SK-N-SH (cell line): ENCODE measurements at regions not wholly inside any gene's neighbourhood (a gene's known extent, or its start where the extent isn't known, plus 50 kb on each side); places are given as distances from the start of the nearest gene placed in this dataset.

Experiments
- CTCF ChIA-PET: fragments of 300-600, 350-600 bp; formaldehyde crosslinking; extraction: SDS; loops from one replicate; lab custom pipeline; 2021; lab: Yijun Ruan, JAX
- POLR2A ChIA-PET: fragments of 350-600 bp; sonication (Branson Sonifier 250); formaldehyde crosslinking; extraction: SDS; loops from one replicate; lab custom pipeline; 2020; ENCODE audit warnings: antibody characterized with exemption, inconsistent platforms; lab: Yijun Ruan, JAX
- DNase-seq: peaks from one replicate; pipeline ENCODE4 v3.0.0; 2012
- H2AFZ ChIP-seq: fragments of 200-600 bp; sonication (generic); 2 replicates; pipeline ENCODE4 v1.8.1; 2016; ENCODE audit warnings: antibody characterized with exemption, mild to moderate bottlenecking, low read depth
- H3F3A ChIP-seq: fragments of 200-600 bp; sonication (generic); replicated peaks from 2 replicates; pipeline ENCODE3; 2016; ENCODE audit warnings: antibody characterized with exemption, mild to moderate bottlenecking; ENCODE audit not compliant: insufficient read depth
- H3K27ac ChIP-seq, 2 experiments: fragments of 200-500 bp in 1 of 2; fragments of 200-600 bp in 1 of 2; sonication (Bioruptor generic) in 1 of 2; sonication (generic), shearing (Covaris generic) in 1 of 2; 2 replicates each; pipeline versions ENCODE4 v1.5.1 to v1.6.1; 2014 to 2016; ENCODE audit warnings: low read depth in 2 of 2, inconsistent platforms in 1 of 2, low read length in 1 of 2, mild to moderate bottlenecking in 1 of 2, mixed read lengths in 1 of 2
- H3K27me3 ChIP-seq: fragments of 200-600 bp; sonication (generic), shearing (Covaris generic); 2 replicates; pipeline ENCODE4 v1.6.1; 2016; ENCODE audit warnings: mixed run types; ENCODE audit not compliant: insufficient read depth
- H3K36me3 ChIP-seq, 2 experiments: fragments of 200-500 bp in 1 of 2; fragments of 200-600 bp in 1 of 2; sonication (Bioruptor generic) in 1 of 2; sonication (generic) in 1 of 2; replicated peaks in 1 of 2; 2 replicates each; pipeline versions ENCODE3 to v1.5.1; 2014 to 2016; ENCODE audit warnings: low read length in 1 of 2, mild to moderate bottlenecking in 1 of 2; ENCODE audit not compliant: insufficient read depth in 2 of 2, control insufficient read depth in 1 of 2
- H3K4me1 ChIP-seq, 2 experiments: fragments of 200-500 bp in 1 of 2; fragments of 200-600 bp in 1 of 2; sonication (Bioruptor generic) in 1 of 2; sonication (generic), shearing (Covaris generic) in 1 of 2; 2 replicates each; pipeline versions ENCODE4 v1.5.1 to v1.6.1; 2014 to 2016; ENCODE audit warnings: low read depth in 1 of 2, low read length in 1 of 2, mixed run types in 1 of 2; ENCODE audit not compliant: insufficient read depth in 2 of 2, control insufficient read depth in 1 of 2
- H3K4me2 ChIP-seq: fragments of 200-600 bp; sonication (generic), shearing (Covaris generic); 2 replicates; pipeline ENCODE4 v1.6.1; 2017; ENCODE audit warnings: mixed run types
- H3K4me3 ChIP-seq, 2 experiments: fragments of 200-500 bp in 1 of 2; fragments of 200-600 bp in 1 of 2; sonication (Bioruptor generic) in 1 of 2; sonication (generic), shearing (Covaris generic) in 1 of 2; 2 replicates each; pipeline versions ENCODE4 v1.5.1 to v1.8.1; 2014 to 2016; ENCODE audit warnings: low read depth in 2 of 2, inconsistent platforms in 1 of 2, low read length in 1 of 2, mild to moderate bottlenecking in 1 of 2, mixed read lengths in 1 of 2, moderate library complexity in 1 of 2
- H3K79me2 ChIP-seq: fragments of 200-600 bp; sonication (generic); 2 replicates; pipeline ENCODE4 v1.8.1; 2017; ENCODE audit warnings: mild to moderate bottlenecking; ENCODE audit not compliant: insufficient read depth
- H3K9ac ChIP-seq: fragments of 200-600 bp; sonication (generic); 2 replicates; pipeline ENCODE4 v1.6.1; 2017; ENCODE audit warnings: mixed run types
- H3K9me2 ChIP-seq: fragments of 200-600 bp; sonication (generic); 2 replicates; pipeline ENCODE4 v1.6.1; 2017; ENCODE audit warnings: mixed run types
- H3K9me3 ChIP-seq: fragments of 200-600 bp; sonication (generic); 2 replicates; pipeline ENCODE4 v1.6.1; 2017; ENCODE audit warnings: mixed run types, mild to moderate bottlenecking, moderate library complexity
- H4K20me1 ChIP-seq: fragments of 200-600 bp; sonication (generic); 2 replicates; pipeline ENCODE4 v1.6.1; 2017; ENCODE audit warnings: mild to moderate bottlenecking, mixed run types; ENCODE audit not compliant: insufficient read depth
- ELF1 ChIP-seq: IDR thresholded peaks from 2 replicates; pipeline ENCODE4 v1.4.0; 2012
- EZH2phosphoT487 ChIP-seq: fragments of 200-600 bp; sonication (generic); IDR thresholded peaks from 2 replicates; pipeline ENCODE4 v1.6.1; 2017; ENCODE audit warnings: low read depth, mixed run types, mild to moderate bottlenecking, antibody characterized with exemption, moderate library complexity, borderline replicate concordance
- FOXJ3 ChIP-seq: sonication (generic); formaldehyde crosslinking; IDR thresholded peaks from 2 replicates; pipeline ENCODE4 v1.5.1; 2020; ENCODE audit warnings: mild to moderate bottlenecking, missing genetic modification reagents
- MEF2A ChIP-seq: IDR thresholded peaks from 2 replicates; pipeline ENCODE4 v1.4.0; 2012; ENCODE audit warnings: low read depth, borderline replicate concordance
- NFIC ChIP-seq: IDR thresholded peaks from 2 replicates; pipeline ENCODE4 v1.4.0; 2012; ENCODE audit warnings: borderline replicate concordance
- PBX3 ChIP-seq: IDR thresholded peaks from 2 replicates; pipeline ENCODE4; 2012
- POLR2AphosphoS5 ChIP-seq: IDR thresholded peaks from 2 replicates; pipeline ENCODE4 v1.6.1; 2012; ENCODE audit warnings: low read depth, low read length
- RCOR1 ChIP-seq: fragments of 150-350 bp; IDR thresholded peaks from 2 replicates; pipeline ENCODE4 v1.6.1; 2017; ENCODE audit warnings: antibody characterized with exemption, low read length
- REST ChIP-seq: IDR thresholded peaks from 2 replicates; pipeline ENCODE4 v1.6.1; 2012; ENCODE audit warnings: mild to moderate bottlenecking, low read depth, low read length, moderate library complexity
- RFX5 ChIP-seq: IDR thresholded peaks from 2 replicates; pipeline ENCODE4 v1.6.1; 2012; ENCODE audit warnings: mild to moderate bottlenecking, improper control_type of control experiment, low read length
- RXRA ChIP-seq: IDR thresholded peaks from 2 replicates; pipeline ENCODE4 v1.4.0; 2012; ENCODE audit warnings: low read depth, mild to moderate bottlenecking, borderline replicate concordance
- SMC3 ChIP-seq: IDR thresholded peaks from 2 replicates; pipeline ENCODE4 v1.6.1; 2012; ENCODE audit warnings: low read depth, low read length, improper control_type of control experiment
- TAF1 ChIP-seq: IDR thresholded peaks from 2 replicates; pipeline ENCODE4 v1.6.1; 2012; ENCODE audit warnings: low read depth, mild to moderate bottlenecking, low read length, moderate library complexity, borderline replicate concordance
- TCF12 ChIP-seq: IDR thresholded peaks from 2 replicates; pipeline ENCODE4 v1.4.0; 2012
- TEAD4 ChIP-seq: IDR thresholded peaks from 2 replicates; pipeline ENCODE4 v1.4.0; 2012; ENCODE audit warnings: mild to moderate bottlenecking, borderline replicate concordance; ENCODE audit not compliant: insufficient read depth
- USF2 ChIP-seq: fragments of 150-350 bp; IDR thresholded peaks from 2 replicates; pipeline ENCODE4 v1.6.1; 2017; ENCODE audit warnings: antibody characterized with exemption, low read length, low read depth, borderline replicate concordance
- YY1 ChIP-seq: IDR thresholded peaks from 2 replicates; pipeline ENCODE4 v1.4.0; 2012; ENCODE audit warnings: low read depth, mild to moderate bottlenecking

- TF ChIP-seq SMC3 (no peak), RXRA (no peak)
Observed at GRCh38 chr2:210818473-210818872, 262.1 kb downstream of the CPS1 start (continued).

GRCh38 chr2:210833403-210833802 is 277.0 kb downstream of the CPS1 start:
- CTCF ChIA-PET, result no interaction called here
- Histone ChIP-seq H3K79me2 (no peaks in the 10 kb centered on the region), H3F3A (no peaks in the 10 kb centered on the region), H3K4me1 (no peaks in the 10 kb centered on the region), H3K36me3 (no peaks in the 10 kb centered on the region), H2AFZ (no peak overlapping the region), H4K20me1 (no peaks in the 10 kb centered on the region), H3K4me2 (no peak overlapping the region), H3K9ac (no peak overlapping the region), H3K4me3 (no peak overlapping the region), H3K9me2 (no peaks in the 10 kb centered on the region), H3K27ac (no peak overlapping the region), H3K9me3 (no peaks in the 10 kb centered on the region), H3K27me3 (no peaks in the 10 kb centered on the region)
- POLR2A ChIA-PET, result no interaction called here
- no peak for TF ChIP-seq PBX3
- no peak for TF ChIP-seq FOXJ3 (CRISPR knock-in tag)
- TF ChIP-seq RCOR1, result no peak
- TF ChIP-seq TEAD4, result no peak
- TF ChIP-seq TCF12, result no peak
- no peak for TF ChIP-seq USF2
- TF ChIP-seq TAF1, result no peak
- TF ChIP-seq YY1, result no peak
- TF ChIP-seq RXRA, result no peak
- TF ChIP-seq REST, result no peak
- no peak for TF ChIP-seq NFIC
- no peak for TF ChIP-seq RFX5
- no peak for TF ChIP-seq ELF1
- TF ChIP-seq POLR2AphosphoS5, result no peak
- no peak for TF ChIP-seq EZH2phosphoT487
- TF ChIP-seq SMC3, result no peak
- TF ChIP-seq MEF2A, result no peak
- no peak for DNase-seq
